ENCODE measurements at regions not wholly inside any gene's neighbourhood (a gene's known extent, or its start where the extent isn't known, plus 50 kb on each side); places are given as distances from the start of the nearest gene placed in this dataset.

- no peak overlapping the region for H2AK5ac ChIP-seq (ENCODE audit: low read depth, low read length)
- intact Hi-C loops (cut with micrococcal nuclease) (no loop called here), in situ Hi-C loops (cut with MboI; ENCODE audit: low sequenced_read_pairs) (no loop called here), dilution Hi-C loops (cut with HindIII; ENCODE audit: low sequenced_read_pairs, unreplicated experiment) (no loop called here)
- DNase-seq: no peak
- no peaks in the 10 kb centered on the region for H4K20me1 ChIP-seq (ENCODE audit: insufficient read depth, low read length)
- no peak overlapping the region for H2AFZ ChIP-seq (replicated peaks; ENCODE audit: low read length, poor library complexity)
- H2BK15ac ChIP-seq (ENCODE audit: low read depth, low read length): no peak overlapping the region
- ChIA-PET POLR2A (ENCODE audit: unreplicated experiment) (no interaction called here), CTCF (no interaction called here)
- H4K91ac ChIP-seq (ENCODE audit: insufficient read depth, low read depth, low read length): no peak overlapping the region
- H3K27me3 ChIP-seq (ENCODE audit: control insufficient read depth, insufficient read depth, low read length): no peaks in the 10 kb centered on the region
- H3K27ac ChIP-seq (ENCODE audit: insufficient read depth, low read length): no peak overlapping the region
- TF ChIP-seq ELK1 (IDR thresholded peaks at IDR 0.05; ENCODE audit: borderline replicate concordance, low read depth, low read length): no peak
- H3K4ac ChIP-seq (ENCODE audit: low read depth, low read length): no peak overlapping the region
- no peak for ATAC-seq (ENCODE audit: low read depth)
- no peak overlapping the region for H3K23ac ChIP-seq (ENCODE audit: low read depth, low read length)
- H3K9ac ChIP-seq (ENCODE audit: low read depth, low read length): no peak overlapping the region
- no peak overlapping the region for H3K18ac ChIP-seq (ENCODE audit: low read depth, low read length)
- no peaks in the 10 kb centered on the region for H3K9me1 ChIP-seq (ENCODE audit: insufficient read depth, low read length)
- no TSS peak for BruUV-seq (replicated peaks)
- H2BK120ac ChIP-seq (ENCODE audit: low read depth, low read length): no peak overlapping the region
- no peak overlapping the region for H2AK9ac ChIP-seq (replicated peaks; ENCODE audit: low read depth, low read length, poor library complexity)
- H3K36me3 ChIP-seq (ENCODE audit: control insufficient read depth, insufficient read depth, low read length): no peaks in the 10 kb centered on the region
- no peak overlapping the region for H3K4me3 ChIP-seq (ENCODE audit: insufficient read depth, low read depth, low read length)
- no peak overlapping the region for H3K56ac ChIP-seq (ENCODE audit: extremely low read depth, insufficient read depth, low read length)
- no peak overlapping the region for H2BK20ac ChIP-seq (ENCODE audit: low read depth, low read length)
- H4K8ac ChIP-seq (ENCODE audit: low read depth in 2 of 2, low read length in 2 of 2): no peak overlapping the region
- no peaks in the 10 kb centered on the region for H3K9me3 ChIP-seq (ENCODE audit: control insufficient read depth, insufficient read depth, low read length)
- no peak overlapping the region for H4K5ac ChIP-seq (ENCODE audit: low read depth, low read length)
- no peak overlapping the region for H2BK5ac ChIP-seq (ENCODE audit: low read depth, low read length, poor library complexity, severe bottlenecking)
- WGBS, 2 experiments (ENCODE audit: extremely low coverage in 2 of 2, insufficient read length in 1 of 2): no CpG with 5 or more reads among the region's 1 CpG
- no peaks in the 10 kb centered on the region for H3K4me1 ChIP-seq (ENCODE audit: control insufficient read depth, insufficient read depth, low read length)
- H3K14ac ChIP-seq (replicated peaks; ENCODE audit: low read depth, low read length): no peak overlapping the region
- no peaks in the 10 kb centered on the region for H3K79me1 ChIP-seq (ENCODE audit: low read depth in 1 of 2, low read length in 2 of 2)
- no peak overlapping the region for H3K4me2 ChIP-seq (ENCODE audit: low read depth, low read length)
Measured at GRCh38 chr3:31405515-31405914, 127.2 kb upstream of the STT3B start.

Data from IMR-90 (cell line).